ENCODE measurements at regions not wholly inside any gene's neighbourhood (a gene's known extent, or its start where the extent isn't known, plus 50 kb on each side); places are given as distances from the start of the nearest gene placed in this dataset.

DNA sequence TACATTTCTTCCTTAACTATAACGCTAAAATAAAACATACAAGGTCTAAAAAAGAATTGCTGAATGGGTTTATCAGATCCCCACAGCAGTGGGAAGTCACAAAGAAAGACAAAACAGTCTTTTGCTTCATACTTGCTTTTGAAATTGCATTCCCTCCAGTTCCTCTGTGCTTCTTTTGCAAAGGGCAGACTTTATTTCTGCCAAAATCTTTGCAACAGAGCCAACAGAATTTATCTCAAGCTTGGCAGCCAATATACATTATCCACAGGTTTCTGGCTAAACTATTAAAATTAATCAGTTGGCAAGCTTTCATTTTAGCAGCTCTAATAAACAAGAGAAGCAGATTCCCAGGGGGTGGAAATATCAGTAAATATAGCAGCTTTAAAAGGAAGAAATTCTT, 378.9 kb upstream of the CA10 start:
- TF ChIP-seq, protein P1, sequence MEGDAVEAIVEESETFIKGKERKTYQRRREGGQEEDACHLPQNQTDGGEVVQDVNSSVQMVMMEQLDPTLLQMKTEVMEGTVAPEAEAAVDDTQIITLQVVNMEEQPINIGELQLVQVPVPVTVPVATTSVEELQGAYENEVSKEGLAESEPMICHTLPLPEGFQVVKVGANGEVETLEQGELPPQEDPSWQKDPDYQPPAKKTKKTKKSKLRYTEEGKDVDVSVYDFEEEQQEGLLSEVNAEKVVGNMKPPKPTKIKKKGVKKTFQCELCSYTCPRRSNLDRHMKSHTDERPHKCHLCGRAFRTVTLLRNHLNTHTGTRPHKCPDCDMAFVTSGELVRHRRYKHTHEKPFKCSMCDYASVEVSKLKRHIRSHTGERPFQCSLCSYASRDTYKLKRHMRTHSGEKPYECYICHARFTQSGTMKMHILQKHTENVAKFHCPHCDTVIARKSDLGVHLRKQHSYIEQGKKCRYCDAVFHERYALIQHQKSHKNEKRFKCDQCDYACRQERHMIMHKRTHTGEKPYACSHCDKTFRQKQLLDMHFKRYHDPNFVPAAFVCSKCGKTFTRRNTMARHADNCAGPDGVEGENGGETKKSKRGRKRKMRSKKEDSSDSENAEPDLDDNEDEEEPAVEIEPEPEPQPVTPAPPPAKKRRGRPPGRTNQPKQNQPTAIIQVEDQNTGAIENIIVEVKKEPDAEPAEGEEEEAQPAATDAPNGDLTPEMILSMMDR (tag by site-specific recombination; IDR thresholded peaks at IDR 0.05): no peak
- TF ChIP-seq BCL11B (tag by site-specific recombination; IDR thresholded peaks at IDR 0.05; ENCODE audit: low read depth): no peak
- TF ChIP-seq YY1 (tag by site-specific recombination; IDR thresholded peaks at IDR 0.05): no peak
- TF ChIP-seq ZNF837 (tag by site-specific recombination; IDR thresholded peaks at IDR 0.05): no peak
- TF ChIP-seq, protein P2, sequence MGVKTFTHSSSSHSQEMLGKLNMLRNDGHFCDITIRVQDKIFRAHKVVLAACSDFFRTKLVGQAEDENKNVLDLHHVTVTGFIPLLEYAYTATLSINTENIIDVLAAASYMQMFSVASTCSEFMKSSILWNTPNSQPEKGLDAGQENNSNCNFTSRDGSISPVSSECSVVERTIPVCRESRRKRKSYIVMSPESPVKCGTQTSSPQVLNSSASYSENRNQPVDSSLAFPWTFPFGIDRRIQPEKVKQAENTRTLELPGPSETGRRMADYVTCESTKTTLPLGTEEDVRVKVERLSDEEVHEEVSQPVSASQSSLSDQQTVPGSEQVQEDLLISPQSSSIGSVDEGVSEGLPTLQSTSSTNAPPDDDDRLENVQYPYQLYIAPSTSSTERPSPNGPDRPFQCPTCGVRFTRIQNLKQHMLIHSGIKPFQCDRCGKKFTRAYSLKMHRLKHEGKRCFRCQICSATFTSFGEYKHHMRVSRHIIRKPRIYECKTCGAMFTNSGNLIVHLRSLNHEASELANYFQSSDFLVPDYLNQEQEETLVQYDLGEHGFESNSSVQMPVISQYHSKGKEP (tag by site-specific recombination; IDR thresholded peaks at IDR 0.05): no peak
- no peak for TF ChIP-seq KLF8 (tag by site-specific recombination; IDR thresholded peaks at IDR 0.05)
- no peak for TF ChIP-seq ZNF157 (tag by site-specific recombination; IDR thresholded peaks at IDR 0.05)
- no peak for TF ChIP-seq ZNF274 (IDR thresholded peaks at IDR 0.05; ENCODE audit: low read length)
- no peak for TF ChIP-seq ZNF274 (tag by site-specific recombination; IDR thresholded peaks at IDR 0.05; ENCODE audit: borderline replicate concordance)
- TF ChIP-seq ZNF24 (tag by site-specific recombination; IDR thresholded peaks at IDR 0.05): no peak
- TF ChIP-seq, protein P3, sequence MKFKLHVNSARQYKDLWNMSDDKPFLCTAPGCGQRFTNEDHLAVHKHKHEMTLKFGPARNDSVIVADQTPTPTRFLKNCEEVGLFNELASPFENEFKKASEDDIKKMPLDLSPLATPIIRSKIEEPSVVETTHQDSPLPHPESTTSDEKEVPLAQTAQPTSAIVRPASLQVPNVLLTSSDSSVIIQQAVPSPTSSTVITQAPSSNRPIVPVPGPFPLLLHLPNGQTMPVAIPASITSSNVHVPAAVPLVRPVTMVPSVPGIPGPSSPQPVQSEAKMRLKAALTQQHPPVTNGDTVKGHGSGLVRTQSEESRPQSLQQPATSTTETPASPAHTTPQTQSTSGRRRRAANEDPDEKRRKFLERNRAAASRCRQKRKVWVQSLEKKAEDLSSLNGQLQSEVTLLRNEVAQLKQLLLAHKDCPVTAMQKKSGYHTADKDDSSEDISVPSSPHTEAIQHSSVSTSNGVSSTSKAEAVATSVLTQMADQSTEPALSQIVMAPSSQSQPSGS (tag by site-specific recombination; IDR thresholded peaks at IDR 0.05; ENCODE audit: low read depth): no peak
- TF ChIP-seq, protein P4, sequence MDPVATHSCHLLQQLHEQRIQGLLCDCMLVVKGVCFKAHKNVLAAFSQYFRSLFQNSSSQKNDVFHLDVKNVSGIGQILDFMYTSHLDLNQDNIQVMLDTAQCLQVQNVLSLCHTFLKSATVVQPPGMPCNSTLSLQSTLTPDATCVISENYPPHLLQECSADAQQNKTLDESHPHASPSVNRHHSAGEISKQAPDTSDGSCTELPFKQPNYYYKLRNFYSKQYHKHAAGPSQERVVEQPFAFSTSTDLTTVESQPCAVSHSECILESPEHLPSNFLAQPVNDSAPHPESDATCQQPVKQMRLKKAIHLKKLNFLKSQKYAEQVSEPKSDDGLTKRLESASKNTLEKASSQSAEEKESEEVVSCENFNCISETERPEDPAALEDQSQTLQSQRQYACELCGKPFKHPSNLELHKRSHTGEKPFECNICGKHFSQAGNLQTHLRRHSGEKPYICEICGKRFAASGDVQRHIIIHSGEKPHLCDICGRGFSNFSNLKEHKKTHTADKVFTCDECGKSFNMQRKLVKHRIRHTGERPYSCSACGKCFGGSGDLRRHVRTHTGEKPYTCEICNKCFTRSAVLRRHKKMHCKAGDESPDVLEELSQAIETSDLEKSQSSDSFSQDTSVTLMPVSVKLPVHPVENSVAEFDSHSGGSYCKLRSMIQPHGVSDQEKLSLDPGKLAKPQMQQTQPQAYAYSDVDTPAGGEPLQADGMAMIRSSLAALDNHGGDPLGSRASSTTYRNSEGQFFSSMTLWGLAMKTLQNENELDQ (tag by site-specific recombination; IDR thresholded peaks at IDR 0.05; ENCODE audit: low read depth): no peak
- TF ChIP-seq ZNF707 (tag by site-specific recombination; IDR thresholded peaks at IDR 0.05): no peak
- TF ChIP-seq, protein P5, sequence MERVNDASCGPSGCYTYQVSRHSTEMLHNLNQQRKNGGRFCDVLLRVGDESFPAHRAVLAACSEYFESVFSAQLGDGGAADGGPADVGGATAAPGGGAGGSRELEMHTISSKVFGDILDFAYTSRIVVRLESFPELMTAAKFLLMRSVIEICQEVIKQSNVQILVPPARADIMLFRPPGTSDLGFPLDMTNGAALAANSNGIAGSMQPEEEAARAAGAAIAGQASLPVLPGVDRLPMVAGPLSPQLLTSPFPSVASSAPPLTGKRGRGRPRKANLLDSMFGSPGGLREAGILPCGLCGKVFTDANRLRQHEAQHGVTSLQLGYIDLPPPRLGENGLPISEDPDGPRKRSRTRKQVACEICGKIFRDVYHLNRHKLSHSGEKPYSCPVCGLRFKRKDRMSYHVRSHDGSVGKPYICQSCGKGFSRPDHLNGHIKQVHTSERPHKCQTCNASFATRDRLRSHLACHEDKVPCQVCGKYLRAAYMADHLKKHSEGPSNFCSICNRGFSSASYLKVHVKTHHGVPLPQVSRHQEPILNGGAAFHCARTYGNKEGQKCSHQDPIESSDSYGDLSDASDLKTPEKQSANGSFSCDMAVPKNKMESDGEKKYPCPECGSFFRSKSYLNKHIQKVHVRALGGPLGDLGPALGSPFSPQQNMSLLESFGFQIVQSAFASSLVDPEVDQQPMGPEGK (tag by site-specific recombination; IDR thresholded peaks at IDR 0.05): no peak
